IMR-90 (cell line): ENCODE measurements at regions not wholly inside any gene's neighbourhood (a gene's known extent, or its start where the extent isn't known, plus 50 kb on each side); places are given as distances from the start of the nearest gene placed in this dataset.

Experiments
- ATAC-seq: fragments of 200-7000 bp; cut with Tn5 transposase; 2 replicates; pipeline ENCODE4 v1.9.1; 2020; ENCODE audit warnings: low read depth, mild to moderate bottlenecking, moderate library complexity
- BruUV-seq: library from RNA; stranded (reverse); fragments of 400-500 nt; replicated peaks from 2 replicates; lab custom pipeline; 2021; lab: Mats Ljungman, UMichigan
- CTCF ChIA-PET: fragments of 300-600 bp; formaldehyde crosslinking; extraction: SDS; loops from one replicate; lab custom pipeline; 2021; ENCODE audit warnings: antibody characterized with exemption; lab: Yijun Ruan, JAX
- POLR2A ChIA-PET: fragments of 300-600 bp; sonication (Branson Sonifier 250); formaldehyde crosslinking; loops from one replicate; lab custom pipeline; 2022; ENCODE audit warnings: antibody characterized with exemption; ENCODE audit not compliant: unreplicated experiment; lab: Charles Lee
- DNase-seq: peaks from one replicate; pipeline ENCODE4 v3.0.0; 2013
- H2AFZ ChIP-seq: replicated peaks from 2 replicates; pipeline ENCODE3; 2013; ENCODE audit warnings: low read length, mild to moderate bottlenecking; ENCODE audit not compliant: poor library complexity
- H2AK5ac ChIP-seq: 2 replicates; pipeline ENCODE4 v1.6.1; 2013; ENCODE audit warnings: low read depth, low read length, inconsistent platforms
- H2AK9ac ChIP-seq: replicated peaks from 2 replicates; pipeline ENCODE3; 2013; ENCODE audit warnings: mild to moderate bottlenecking, low read depth, low read length, moderate library complexity; ENCODE audit not compliant: poor library complexity
- H2BK120ac ChIP-seq: 2 replicates; pipeline ENCODE4 v1.6.1; 2013; ENCODE audit warnings: low read depth, low read length, inconsistent platforms
- H2BK15ac ChIP-seq: 3 replicates; pipeline ENCODE4 v1.6.1; 2013; ENCODE audit warnings: low read depth, low read length, inconsistent platforms
- H2BK20ac ChIP-seq: 2 replicates; pipeline ENCODE4 v1.6.1; 2013; ENCODE audit warnings: low read depth, mild to moderate bottlenecking, inconsistent platforms, low read length, moderate library complexity
- H2BK5ac ChIP-seq: 2 replicates; pipeline ENCODE4 v1.6.1; 2013; ENCODE audit warnings: mild to moderate bottlenecking, low read depth, low read length, inconsistent platforms; ENCODE audit not compliant: poor library complexity, severe bottlenecking
- H3K14ac ChIP-seq: replicated peaks from 2 replicates; pipeline ENCODE4 v1.6.1; 2013; ENCODE audit warnings: low read depth, low read length, inconsistent platforms
- H3K18ac ChIP-seq: 2 replicates; pipeline ENCODE4 v1.6.1; 2013; ENCODE audit warnings: low read depth, low read length, control low read depth
- H3K23ac ChIP-seq: 2 replicates; pipeline ENCODE4 v1.6.1; 2013; ENCODE audit warnings: low read depth, low read length, inconsistent platforms
- H3K27ac ChIP-seq: 2 replicates; pipeline ENCODE4 v1.5.1; 2013; ENCODE audit warnings: mild to moderate bottlenecking, control low read depth, low read length; ENCODE audit not compliant: insufficient read depth
- H3K27me3 ChIP-seq: 2 replicates; pipeline ENCODE4 v1.6.1; 2013; ENCODE audit warnings: low read length; ENCODE audit not compliant: control insufficient read depth, insufficient read depth
- H3K36me3 ChIP-seq: 2 replicates; pipeline ENCODE4 v1.6.1; 2013; ENCODE audit warnings: low read length, mixed read lengths; ENCODE audit not compliant: control insufficient read depth, insufficient read depth
- H3K4ac ChIP-seq: 2 replicates; pipeline ENCODE4 v1.6.1; 2013; ENCODE audit warnings: low read depth, low read length, inconsistent platforms
- H3K4me1 ChIP-seq: 2 replicates; pipeline ENCODE4 v1.6.1; 2013; ENCODE audit warnings: low read length, mixed read lengths; ENCODE audit not compliant: control insufficient read depth, insufficient read depth
- H3K4me2 ChIP-seq: 2 replicates; pipeline ENCODE4 v1.6.1; 2013; ENCODE audit warnings: low read depth, mild to moderate bottlenecking, control low read depth, low read length, moderate library complexity
- H3K4me3 ChIP-seq: 2 replicates; pipeline ENCODE4 v1.5.1; 2013; ENCODE audit warnings: low read depth, mild to moderate bottlenecking, control low read depth, low read length, moderate library complexity; ENCODE audit not compliant: insufficient read depth
- H3K56ac ChIP-seq: 2 replicates; pipeline ENCODE4 v1.6.1; 2013; ENCODE audit warnings: low read length, inconsistent platforms; ENCODE audit not compliant: insufficient read depth; ENCODE audit errors: extremely low read depth
- H3K79me1 ChIP-seq, 2 experiments: 2 replicates each; pipeline ENCODE4 v1.6.1; 2013; ENCODE audit warnings: low read length in 2 of 2, inconsistent platforms in 1 of 2, low read depth in 1 of 2
- H3K9ac ChIP-seq: 2 replicates; pipeline ENCODE4 v1.6.1; 2013; ENCODE audit warnings: low read depth, low read length, control low read depth
- H3K9me1 ChIP-seq: 2 replicates; pipeline ENCODE4 v1.6.1; 2013; ENCODE audit warnings: low read length, inconsistent platforms; ENCODE audit not compliant: insufficient read depth
- H3K9me3 ChIP-seq: 2 replicates; pipeline ENCODE4 v1.6.1; 2013; ENCODE audit warnings: low read length; ENCODE audit not compliant: control insufficient read depth, insufficient read depth
- H4K20me1 ChIP-seq: 2 replicates; pipeline ENCODE4 v1.6.1; 2013; ENCODE audit warnings: low read length, inconsistent platforms; ENCODE audit not compliant: insufficient read depth
- H4K5ac ChIP-seq: 2 replicates; pipeline ENCODE4 v1.6.1; 2013; ENCODE audit warnings: mild to moderate bottlenecking, low read depth, low read length, control low read depth
- H4K8ac ChIP-seq, 2 experiments: 2 replicates each; pipeline ENCODE4 v1.6.1; 2013; ENCODE audit warnings: low read depth in 2 of 2, low read length in 2 of 2, control low read depth in 1 of 2, inconsistent platforms in 1 of 2
- H4K91ac ChIP-seq: 2 replicates; pipeline ENCODE4 v1.6.1; 2013; ENCODE audit warnings: low read depth, low read length, inconsistent platforms; ENCODE audit not compliant: insufficient read depth
- BHLHE40 ChIP-seq: fragments of 150-350 bp; IDR thresholded peaks from 2 replicates; pipeline ENCODE4 v1.6.1; 2016; ENCODE audit warnings: mild to moderate bottlenecking, low read depth, low read length
- CHD1 ChIP-seq: IDR thresholded peaks from 2 replicates; pipeline ENCODE4 v1.6.1; 2012; ENCODE audit warnings: low read depth, low read length, improper control_type of control experiment
- CTCF ChIP-seq: conservative IDR thresholded peaks from 2 replicates; pipeline ENCODE4 v1.5.1; 2012; ENCODE audit warnings: mild to moderate bottlenecking, low read depth, low read length, improper control_type of control experiment
- ELK1 ChIP-seq: fragments of 150-350 bp; IDR thresholded peaks from 2 replicates; pipeline ENCODE4 v1.6.1; 2016; ENCODE audit warnings: low read depth, mild to moderate bottlenecking, low read length, moderate library complexity, borderline replicate concordance
- MAFK ChIP-seq: IDR thresholded peaks from 2 replicates; pipeline ENCODE4 v1.6.1; 2012; ENCODE audit warnings: low read depth, low read length, improper control_type of control experiment
- MAZ ChIP-seq: IDR thresholded peaks from 2 replicates; pipeline ENCODE4 v1.6.1; 2012; ENCODE audit warnings: low read depth, mild to moderate bottlenecking, low read length, improper control_type of control experiment, moderate library complexity, borderline replicate concordance
- MXI1 ChIP-seq: IDR thresholded peaks from 2 replicates; pipeline ENCODE4 v1.6.1; 2012; ENCODE audit warnings: low read depth, mild to moderate bottlenecking, low read length, moderate library complexity, borderline replicate concordance
- NFE2L2 ChIP-seq: fragments of 150-350 bp; IDR thresholded peaks from 2 replicates; pipeline ENCODE4 v1.6.1; 2016; ENCODE audit warnings: low read depth, mild to moderate bottlenecking, low read length
- POLR2A ChIP-seq: IDR thresholded peaks from 2 replicates; pipeline ENCODE4 v1.6.1; 2012; ENCODE audit warnings: mild to moderate bottlenecking, low read depth, low read length
- RAD21 ChIP-seq: IDR thresholded peaks from 2 replicates; pipeline ENCODE4 v1.6.1; 2012; ENCODE audit warnings: low read length, improper control_type of control experiment
- SMC3 ChIP-seq: fragments of 150-350 bp; IDR thresholded peaks from 2 replicates; pipeline ENCODE4 v1.6.1; 2016; ENCODE audit warnings: low read depth, mild to moderate bottlenecking, antibody characterized with exemption, low read length, moderate library complexity
- USF2 ChIP-seq: fragments of 150-350 bp; IDR thresholded peaks from 2 replicates; pipeline ENCODE4 v1.6.1; 2017; ENCODE audit warnings: mild to moderate bottlenecking, antibody characterized with exemption, low read length, low read depth
- WGBS, 2 experiments: methylation state at CpG; one replicate each; pipeline versions ENCODE4 v1.1.5 to v1.1.7; 2013; ENCODE audit warnings: missing lambda C conversion rate in 2 of 2; ENCODE audit not compliant: insufficient read length in 1 of 2; ENCODE audit errors: extremely low coverage in 2 of 2; 5-methylcytosine and 5-hydroxymethylcytosine counted together
- dilution Hi-C: fragments of 300-500 bp; cut with HindIII; formaldehyde crosslinking; loops from one replicate; pipeline ENCODE4 v1.14.3; 2018; ENCODE audit warnings: low sequenced_read_pairs; ENCODE audit not compliant: unreplicated experiment
- in situ Hi-C: fragments of 300-500 bp; cut with MboI; formaldehyde crosslinking; loops from 3 replicates; pipeline ENCODE4 v1.14.3; 2019; ENCODE audit warnings: low sequenced_read_pairs, inconsistent platforms, mixed read lengths
- intact Hi-C: fragments of 100-400 bp; cut with micrococcal nuclease; formaldehyde crosslinking; loops from 2 replicates; pipeline ENCODE4 v1.10.0; 2022

GRCh38 chr18:73120626-73121025 is 252.8 kb upstream of the NETO1 start:
- Histone ChIP-seq H2BK15ac (no peak overlapping the region), H3K27me3 (no peaks in the 10 kb centered on the region), H3K4ac (no peak overlapping the region), H4K20me1 (no peaks in the 10 kb centered on the region), H4K91ac (no peak overlapping the region), H3K4me3 (no peak overlapping the region), H4K5ac (no peak overlapping the region), H3K27ac (no peak overlapping the region), H3K4me1 (peaks cover 2% of the 10 kb centered on the region; the same call in 1 of the 2 replicates), H3K18ac (no peak overlapping the region), H3K36me3 (no peaks in the 10 kb centered on the region), H3K23ac (no peak overlapping the region), H2BK120ac (no peak overlapping the region), H3K9ac (no peak overlapping the region), H3K14ac (no peak overlapping the region), H4K8ac (no peak overlapping the region), H3K9me1 (no peaks in the 10 kb centered on the region), H3K9me3 (no peaks in the 10 kb centered on the region), H2BK20ac (no peak overlapping the region), H2AFZ (no peak overlapping the region), H3K56ac (no peak overlapping the region), H2AK5ac (no peak overlapping the region), H2AK9ac (no peak overlapping the region), H3K79me1 (no peaks in the 10 kb centered on the region), H3K4me2 (no peak overlapping the region), H2BK5ac (no peak overlapping the region)
- no TSS peak for BruUV-seq
- dilution Hi-C loops, result no loop called here
- WGBS, 2 experiments, result no CpG with 5 or more reads among the region's 8 CpGs
- TF ChIP-seq CTCF (no peak), CHD1 (no peak), POLR2A (no peak), MAZ (no peak), USF2 (no peak), BHLHE40 (no peak), MAFK (no peak), MXI1 (no peak), RAD21 (no peak), ELK1 (no peak), SMC3 (no peak), NFE2L2 (no peak)
- intact Hi-C loops, result no loop called here
- CTCF ChIA-PET, result no interaction called here
- in situ Hi-C loops, result no loop called here
- DNase-seq (no peak), ATAC-seq (no peak)
- POLR2A ChIA-PET, result no interaction called here
